ENCODE measurements at regions not wholly inside any gene's neighbourhood (a gene's known extent, or its start where the extent isn't known, plus 50 kb on each side); places are given as distances from the start of the nearest gene placed in this dataset.

- no peak for TF ChIP-seq CTCF (IDR thresholded peaks at IDR 0.05)
- intact Hi-C loops (cut with DNase I; ENCODE audit: low total_unique reads), result no loop called here
- H3K4me3 ChIP-seq, result no peak overlapping the region
- H3K27me3 ChIP-seq, result no peaks in the 10 kb centered on the region
- H3K27ac ChIP-seq, result no peak overlapping the region
- H3K9me3 ChIP-seq, result no peaks in the 10 kb centered on the region
- no peaks in the 10 kb centered on the region for H3K4me1 ChIP-seq
- no peak for DNase-seq
- H3K36me3 ChIP-seq, result no peaks in the 10 kb centered on the region
These were observed 94.4 kb downstream of the FAM181B start for GRCh38 chr11:82639251-82639650.

- no peaks in the 10 kb centered on the region for H3K36me3 ChIP-seq
- TF ChIP-seq CTCF (IDR thresholded peaks at IDR 0.05), result no peak
- H3K27me3 ChIP-seq, result no peaks in the 10 kb centered on the region
- H3K9me3 ChIP-seq, result no peaks in the 10 kb centered on the region
- H3K4me3 ChIP-seq, result no peak overlapping the region
- intact Hi-C loops (cut with DNase I; ENCODE audit: low total_unique reads), result no loop called here
- no peak for DNase-seq
- no peak overlapping the region for H3K27ac ChIP-seq
- H3K4me1 ChIP-seq, result no peaks in the 10 kb centered on the region
These were observed 97.0 kb downstream of the FAM181B start for GRCh38 chr11:82636615-82637014.

GRCh38 chr11:82634091-82634490 lies 99.6 kb downstream of the FAM181B start:
- intact Hi-C loops (cut with DNase I; ENCODE audit: low total_unique reads), result no loop called here
- no peak overlapping the region for H3K27ac ChIP-seq
- H3K27me3 ChIP-seq, result no peaks in the 10 kb centered on the region
- H3K9me3 ChIP-seq, result no peaks in the 10 kb centered on the region
- no peak for DNase-seq
- no peaks in the 10 kb centered on the region for H3K36me3 ChIP-seq
- TF ChIP-seq CTCF (IDR thresholded peaks at IDR 0.05), result no peak
- H3K4me3 ChIP-seq, result no peak overlapping the region
- H3K4me1 ChIP-seq, result no peaks in the 10 kb centered on the region

- Histone ChIP-seq H3K9me3 (no peaks in the 10 kb centered on the region), H3K27ac (no peak overlapping the region), H3K36me3 (no peaks in the 10 kb centered on the region), H3K4me1 (no peaks in the 10 kb centered on the region), H3K27me3 (no peaks in the 10 kb centered on the region), H3K4me3 (no peak overlapping the region)
- TF ChIP-seq CTCF (IDR thresholded peaks at IDR 0.05), result no peak
- intact Hi-C loops (cut with DNase I; ENCODE audit: low total_unique reads), result no loop called here
- DNase-seq, result no peak
These were observed 101.7 kb downstream of the FAM181B start for GRCh38 chr11:82631722-82632630.

GRCh38 chr11:82610671-82611070 lies 123.0 kb downstream of the FAM181B start:
- intact Hi-C loops (cut with DNase I; ENCODE audit: low total_unique reads), result no loop called here
- no peaks in the 10 kb centered on the region for H3K9me3 ChIP-seq
- no peak overlapping the region for H3K4me3 ChIP-seq
- no peaks in the 10 kb centered on the region for H3K27me3 ChIP-seq
- H3K27ac ChIP-seq, result no peak overlapping the region
- DNase-seq, result no peak
- H3K4me1 ChIP-seq, result no peaks in the 10 kb centered on the region
- no peaks in the 10 kb centered on the region for H3K36me3 ChIP-seq
- no peak for TF ChIP-seq CTCF (IDR thresholded peaks at IDR 0.05)

All from tibial artery (tissue), 4 donors.